ENCODE measurements at regions not wholly inside any gene's neighbourhood (a gene's known extent, or its start where the extent isn't known, plus 50 kb on each side); places are given as distances from the start of the nearest gene placed in this dataset.

- no peak for TF ChIP-seq EZH2 (IDR thresholded peaks at IDR 0.05; ENCODE audit: low read depth, unreplicated experiment)
- TF ChIP-seq CTCF (conservative IDR thresholded peaks at IDR 0.05; ENCODE audit: low read depth in 2 of 2), result no peak
- no peak for TF ChIP-seq EZH2phosphoT487 (IDR thresholded peaks at IDR 0.05; ENCODE audit: unreplicated experiment)
- no peak for TF ChIP-seq STAT1 (IDR thresholded peaks at IDR 0.05; ENCODE audit: unreplicated experiment)
- no peak for TF ChIP-seq POLR2AphosphoS5 (IDR thresholded peaks at IDR 0.05; ENCODE audit: low read depth)
- no peak for TF ChIP-seq JUNB (IDR thresholded peaks at IDR 0.05; ENCODE audit: unreplicated experiment)
- TF ChIP-seq REST (IDR thresholded peaks at IDR 0.05; ENCODE audit: unreplicated experiment), result no peak
- no peak for TF ChIP-seq ZNF331 (CRISPR knock-in tag; IDR thresholded peaks at IDR 0.05; ENCODE audit: low read depth)
- no peak for TF ChIP-seq CREB1 (CRISPR knock-in tag; IDR thresholded peaks at IDR 0.05; ENCODE audit: low read depth)
Observed at GRCh38 chr6:6889601-6890000, 218.2 kb upstream of the RREB1 start.
